Right renal pelvis (tissue), 4 donors: ENCODE measurements at regions not wholly inside any gene's neighbourhood (a gene's known extent, or its start where the extent isn't known, plus 50 kb on each side); places are given as distances from the start of the nearest gene placed in this dataset.
"Not testable (repeated sequence)": the region's sequence is repeated elsewhere in the genome, so short reads cannot be mapped to it uniquely, and the experiment has no call there.

ENCODE experiments used
- DNase-seq, 4 donors: peaks; one replicate each; pipeline ENCODE4 v3.0.0-alpha.2; 2013; ENCODE audit warnings: low read depth in 4 of 4, low spot score in 3 of 4, missing footprints in 1 of 4

DNA sequence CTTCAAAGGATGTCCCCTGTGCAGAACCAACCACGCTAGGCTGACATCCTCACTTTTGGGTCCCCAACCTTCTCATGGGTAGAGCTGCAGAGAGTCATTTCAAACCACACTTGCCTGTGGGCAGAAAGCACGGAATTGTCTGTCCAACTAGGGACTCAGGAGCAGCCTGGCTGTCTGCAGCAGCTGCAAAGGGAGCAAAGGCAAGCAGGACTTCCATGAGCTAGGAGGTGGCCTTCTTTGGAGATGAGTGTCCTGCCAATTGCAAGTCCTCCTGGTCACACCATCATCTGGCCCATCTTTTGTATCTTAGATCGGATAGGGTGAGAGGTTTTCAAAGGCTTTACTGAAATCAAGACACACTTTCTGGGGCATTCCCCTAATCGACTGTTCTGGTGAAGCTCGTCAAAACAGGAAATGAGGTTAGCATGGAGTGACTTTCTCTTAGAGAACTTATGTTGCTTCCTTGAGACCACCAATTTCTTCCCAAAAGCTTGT lies 222.3 kb upstream of the PLGLB2 start:
- not testable (repeated sequence) for DNase-seq

GRCh38 chr2:87526258-87526657 lies 221.6 kb upstream of the PLGLB2 start:
- not testable (repeated sequence) for DNase-seq

DNA sequence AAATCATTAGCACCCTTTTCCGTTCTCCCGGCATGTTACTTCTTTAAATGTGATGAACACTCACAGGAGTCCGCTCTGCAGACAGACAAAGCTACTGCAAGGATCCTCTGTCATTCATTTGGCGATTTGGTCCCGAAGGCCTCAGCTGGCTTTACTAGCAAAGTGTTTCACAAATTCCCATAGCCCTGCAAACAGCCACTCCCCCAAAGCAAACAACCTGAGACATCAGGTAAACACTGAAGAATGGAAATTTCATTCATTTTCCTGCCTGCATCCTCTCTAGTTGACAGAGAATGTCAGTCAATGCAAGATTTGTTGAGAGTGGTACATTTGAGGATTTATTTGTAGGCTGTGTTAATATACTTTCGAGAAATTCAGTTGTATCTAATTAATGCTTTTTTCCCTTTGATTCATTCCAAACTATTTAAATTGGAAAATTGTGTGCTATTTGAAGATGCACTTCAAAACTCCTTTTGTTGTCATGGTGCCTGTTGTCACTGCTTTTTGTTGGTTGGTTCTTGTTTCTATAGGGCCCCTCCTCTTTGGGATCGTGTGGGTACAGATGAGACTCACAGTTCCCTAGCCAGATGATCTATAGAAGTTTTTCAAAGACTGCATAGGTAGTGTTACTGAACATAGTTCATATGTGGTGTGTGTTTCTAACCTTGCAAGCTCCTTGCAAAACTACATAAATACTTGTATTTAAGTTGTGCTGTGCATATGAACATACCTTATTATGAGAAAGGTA lies 215.7 kb upstream of the PLGLB2 start:
- not testable (repeated sequence) for DNase-seq

GRCh38 chr2:87533390-87534272 lies 214.3 kb upstream of the PLGLB2 start:
- peak in 1 of 4 donors; percentile 2 for DNase-seq

- not testable (repeated sequence) for DNase-seq
These were observed 213.5 kb upstream of the PLGLB2 start for GRCh38 chr2:87534273-87534889.

DNA sequence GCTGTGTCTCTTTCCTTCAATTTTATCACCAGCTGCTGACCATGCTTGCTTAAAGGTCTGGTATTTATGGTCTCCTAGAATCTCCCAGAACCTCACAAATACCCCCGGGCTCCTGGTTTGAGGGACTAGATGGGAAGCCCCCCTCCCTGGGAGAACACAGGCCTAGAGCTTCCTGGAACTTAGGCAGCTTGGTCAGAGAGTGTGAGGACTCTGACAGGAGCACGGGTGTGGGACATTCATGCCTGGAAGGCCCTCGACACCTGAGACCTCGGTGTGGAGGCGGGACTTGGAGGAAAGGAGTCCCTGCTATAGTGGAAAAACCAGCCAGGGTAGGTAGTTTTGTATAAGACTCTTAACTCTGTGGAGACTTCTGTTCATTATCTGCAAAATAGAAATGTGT lies 211.5 kb upstream of the PLGLB2 start:
- not testable (repeated sequence) for DNase-seq

- DNase-seq: not testable (repeated sequence)
These were observed 210.6 kb upstream of the PLGLB2 start for GRCh38 chr2:87537251-87537671.

DNA sequence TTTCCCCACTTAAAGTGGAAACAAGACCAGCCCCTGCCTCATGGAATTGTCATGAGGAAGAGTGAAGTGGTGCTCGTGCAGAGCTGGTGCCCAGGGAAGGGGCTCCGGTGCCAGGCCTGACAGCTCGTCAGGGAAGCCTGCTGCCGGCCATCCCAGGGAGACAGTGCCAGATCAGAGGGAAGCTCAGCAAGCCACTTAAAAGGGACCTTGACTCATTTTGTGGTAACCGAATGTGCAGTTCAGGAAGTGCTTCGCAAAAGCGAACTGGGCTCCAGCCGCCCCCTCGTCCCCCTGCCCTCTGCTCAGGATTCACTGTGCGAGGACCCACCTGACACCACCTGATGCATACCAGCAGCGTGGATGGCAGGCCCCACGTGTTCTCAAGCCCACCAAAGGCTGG lies 209.6 kb upstream of the PLGLB2 start:
- not testable (repeated sequence) for DNase-seq

DNA sequence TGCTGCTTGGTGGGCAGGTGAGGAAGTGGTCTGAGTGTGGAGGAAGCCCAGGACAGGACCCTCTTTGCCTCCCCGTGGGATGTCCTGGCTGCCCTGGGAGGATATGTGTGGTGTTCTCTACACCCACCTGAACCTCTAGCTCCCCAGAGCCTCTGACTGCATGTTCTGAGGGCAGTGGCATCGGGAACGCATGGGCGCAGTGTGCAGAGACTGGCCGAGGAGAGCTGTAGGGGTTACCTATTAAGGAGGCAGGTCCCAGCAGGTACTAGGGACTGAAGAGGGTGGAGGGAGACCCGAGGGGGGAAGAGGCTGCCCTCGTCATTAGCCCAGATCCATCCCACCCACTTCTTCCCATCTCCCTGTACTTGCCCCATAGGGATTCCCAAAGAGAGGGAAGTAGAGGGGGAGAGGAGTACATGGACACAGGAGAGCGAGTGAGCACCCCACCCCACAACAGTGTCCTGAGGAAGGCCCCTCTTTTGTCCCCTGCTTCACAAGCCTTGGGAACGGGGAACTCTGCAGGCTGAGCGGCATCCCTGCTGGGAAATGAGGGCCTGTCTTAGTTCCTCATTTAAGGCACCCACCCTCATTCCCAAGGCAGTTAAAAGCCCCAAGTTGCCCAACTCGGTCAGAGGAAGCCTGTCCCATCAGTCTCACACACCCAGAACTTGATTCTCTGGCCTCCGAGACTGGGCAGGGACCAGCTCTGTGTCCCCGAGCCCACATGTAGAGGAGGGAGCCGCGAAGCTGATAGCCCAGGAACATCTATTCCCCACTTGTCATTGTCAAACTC lies 208.5 kb upstream of the PLGLB2 start:
- DNase-seq: not testable (repeated sequence)

DNA sequence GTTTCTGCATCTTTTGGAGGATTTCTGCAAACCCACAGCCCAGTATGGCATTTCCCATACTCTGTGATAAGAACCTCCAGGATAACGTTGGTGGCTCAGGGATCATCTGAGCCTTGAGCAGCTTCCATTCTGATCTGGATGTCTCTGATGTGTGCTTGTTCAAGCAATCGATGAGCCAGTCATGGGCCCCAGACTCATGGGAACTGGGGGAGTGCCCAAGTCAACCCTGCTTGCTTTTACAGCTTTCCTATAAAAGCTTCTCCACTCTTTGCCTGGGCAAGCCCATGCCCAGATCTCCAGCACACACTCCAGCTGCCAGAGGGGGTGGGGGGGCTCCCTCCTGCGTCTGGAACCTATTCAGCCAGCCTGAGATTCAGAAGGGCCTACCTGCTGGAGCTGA lies 207.6 kb upstream of the PLGLB2 start:
- not testable (repeated sequence) for DNase-seq

DNA sequence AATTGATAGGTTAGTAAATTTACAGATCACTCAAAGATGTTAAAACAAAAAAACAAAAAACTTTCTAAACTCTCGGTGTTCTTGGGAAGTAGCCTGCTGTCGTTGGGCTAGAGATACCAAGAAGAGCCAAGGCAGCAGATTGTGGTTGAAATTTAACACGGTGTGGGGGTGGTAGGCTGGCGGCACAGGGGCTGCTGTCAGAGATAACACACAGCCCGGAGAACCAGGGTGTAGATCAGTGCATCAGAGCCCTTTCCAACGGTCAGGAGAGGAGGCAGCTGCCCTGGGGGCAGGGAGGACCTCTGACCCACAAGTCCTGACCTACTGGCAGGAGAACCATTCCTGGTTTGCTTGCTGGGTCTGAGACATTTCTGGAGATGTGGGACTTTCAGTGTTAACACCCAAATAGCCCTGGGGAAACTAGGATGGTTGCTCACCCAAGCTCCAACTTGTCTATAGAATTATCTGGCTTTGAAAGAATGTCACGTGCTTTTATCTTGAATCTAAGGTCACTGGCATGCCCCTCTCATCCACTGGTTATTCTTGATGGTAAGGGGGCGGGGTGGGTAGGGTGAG lies 205.2 kb upstream of the PLGLB2 start:
- peak in 1 of 4 donors; percentile 10 for DNase-seq

- not testable (repeated sequence) for DNase-seq
These were observed 204.1 kb upstream of the PLGLB2 start for GRCh38 chr2:87543797-87544196.

DNA sequence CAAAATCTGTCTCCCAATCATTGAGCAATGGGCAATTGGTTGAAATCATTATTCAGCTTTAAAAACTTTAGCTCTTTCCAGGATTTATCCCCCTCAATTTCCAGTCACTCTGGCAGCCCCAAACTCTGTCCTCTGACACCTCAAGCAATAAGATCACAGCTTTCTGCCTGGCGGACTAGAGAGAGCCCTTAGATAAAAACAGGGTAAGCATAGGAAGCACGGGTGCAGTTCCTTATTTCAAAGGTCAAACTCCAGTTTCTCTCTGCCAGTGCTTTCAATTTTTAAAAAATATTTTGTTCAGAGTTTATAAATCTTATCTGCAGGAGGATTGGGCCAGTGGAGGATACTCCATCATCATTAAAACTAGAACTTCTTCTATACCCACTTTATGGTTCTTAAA lies 200.8 kb upstream of the PLGLB2 start:
- DNase-seq: not testable (repeated sequence)

GRCh38 chr2:87547966-87548365 lies 199.9 kb upstream of the PLGLB2 start:
- DNase-seq: not testable (repeated sequence)

GRCh38 chr2:87548681-87549536 lies 199.0 kb upstream of the PLGLB2 start:
- DNase-seq: not testable (repeated sequence)

DNA sequence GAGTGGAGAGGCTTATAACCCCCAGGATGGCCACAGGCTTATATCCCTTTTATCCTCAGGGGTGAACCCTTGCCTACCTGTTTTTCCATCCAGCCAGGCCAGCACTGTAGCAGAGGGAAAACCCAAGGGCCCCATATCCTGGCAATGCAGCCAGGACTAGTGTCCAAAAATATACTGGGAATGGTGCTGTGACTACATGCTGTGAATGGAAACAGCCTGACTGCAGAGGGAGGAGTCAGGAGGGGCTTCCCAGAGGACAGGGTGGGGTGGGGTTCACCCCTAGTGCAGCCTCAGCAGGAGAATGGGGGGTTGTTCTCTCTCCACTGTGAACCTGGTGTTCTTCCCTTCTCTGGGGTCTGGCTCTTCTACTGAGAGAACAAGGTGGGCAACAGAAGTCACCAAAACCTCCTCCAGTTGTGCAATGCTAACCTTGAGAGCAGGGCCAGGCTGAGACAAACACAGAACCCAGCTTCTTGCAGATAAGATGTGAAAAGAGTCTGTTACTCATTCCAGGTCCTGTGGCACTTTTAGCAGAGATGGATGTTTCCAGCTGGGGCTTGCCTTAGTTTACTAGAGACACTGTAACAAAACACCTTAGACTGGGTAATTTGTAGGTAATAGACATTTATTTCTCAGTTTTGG lies 198.2 kb upstream of the PLGLB2 start:
- not testable (repeated sequence) for DNase-seq

DNA sequence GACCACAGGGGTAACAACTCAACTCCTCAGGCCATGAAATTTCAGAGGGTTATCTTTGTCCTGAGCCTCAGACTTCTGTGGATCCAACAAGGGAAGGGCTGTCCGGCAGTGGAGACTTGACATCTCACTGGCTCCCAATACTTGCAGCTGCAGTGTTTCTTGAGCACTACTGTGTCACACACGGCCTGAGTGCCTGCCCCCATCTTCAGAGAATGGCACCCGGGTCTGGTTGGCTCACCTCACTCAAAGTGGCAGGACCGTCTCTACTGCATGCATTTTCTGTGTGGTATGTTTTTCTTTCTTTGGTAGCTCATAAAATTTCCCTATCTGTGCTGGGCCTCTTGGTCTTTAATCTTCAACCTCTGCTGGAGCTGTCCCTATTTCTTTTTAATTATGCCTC lies 193.2 kb upstream of the PLGLB2 start:
- not testable (repeated sequence) for DNase-seq

DNA sequence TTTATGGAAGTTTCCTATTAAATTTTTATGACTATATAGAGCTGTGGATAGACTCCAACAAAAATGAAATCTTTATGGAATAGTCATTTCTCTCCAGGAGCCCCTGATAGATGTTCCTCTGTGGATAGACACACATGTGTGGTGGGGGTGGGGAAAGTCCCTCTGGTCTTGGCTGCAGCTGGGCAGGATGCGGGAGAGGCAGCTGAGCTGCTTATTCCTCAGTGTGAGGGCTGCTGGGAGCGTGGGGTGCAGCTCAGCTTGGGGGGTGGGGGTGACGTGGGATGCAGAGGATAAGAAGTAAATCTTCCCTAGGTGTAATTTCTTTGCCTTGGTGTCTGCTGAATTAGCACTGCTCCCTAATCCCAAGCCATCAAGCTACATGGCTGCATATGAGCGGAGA lies 192.8 kb upstream of the PLGLB2 start:
- not testable (repeated sequence) for DNase-seq
